C4-2B (cell line): ENCODE measurements at regions not wholly inside any gene's neighbourhood (a gene's known extent, or its start where the extent isn't known, plus 50 kb on each side); places are given as distances from the start of the nearest gene placed in this dataset.

Source experiments
- H3K27ac ChIP-seq: fragments of 450-650 bp; 2 replicates; pipeline ENCODE4 v1.5.1; 2017
- ZFX ChIP-seq: fragments of 450-650 bp; IDR thresholded peaks from 2 replicates; pipeline ENCODE4 v1.6.1; 2017
- TF ChIP-seq, protein P1 (sequence below): fragments of 450-650 bp; conservative IDR thresholded peaks from 2 replicates; pipeline ENCODE4 v1.5.1; 2017; ENCODE audit warnings: mild to moderate bottlenecking

DNA sequence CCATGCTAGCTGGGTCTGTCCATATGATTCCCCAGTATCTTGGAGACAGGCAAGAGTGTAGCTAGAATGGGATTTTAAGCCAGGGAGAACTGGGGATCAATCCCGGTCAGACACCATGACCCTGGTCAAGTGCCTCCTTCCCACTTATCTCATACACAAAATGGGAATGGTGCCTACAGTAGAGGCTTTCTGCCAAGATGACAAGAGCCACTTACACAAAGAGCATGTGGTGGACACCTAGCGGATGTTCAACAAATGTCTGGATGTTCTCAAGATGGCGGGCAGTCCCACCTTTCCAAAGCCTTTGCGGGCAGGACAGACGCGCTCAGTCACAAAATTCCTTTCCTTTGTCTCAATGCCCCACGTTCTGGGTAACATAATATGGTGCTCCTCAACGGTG is 57.3 kb downstream of the MAF start:
- no peak for TF ChIP-seq ZFX
- TF ChIP-seq, protein P1, sequence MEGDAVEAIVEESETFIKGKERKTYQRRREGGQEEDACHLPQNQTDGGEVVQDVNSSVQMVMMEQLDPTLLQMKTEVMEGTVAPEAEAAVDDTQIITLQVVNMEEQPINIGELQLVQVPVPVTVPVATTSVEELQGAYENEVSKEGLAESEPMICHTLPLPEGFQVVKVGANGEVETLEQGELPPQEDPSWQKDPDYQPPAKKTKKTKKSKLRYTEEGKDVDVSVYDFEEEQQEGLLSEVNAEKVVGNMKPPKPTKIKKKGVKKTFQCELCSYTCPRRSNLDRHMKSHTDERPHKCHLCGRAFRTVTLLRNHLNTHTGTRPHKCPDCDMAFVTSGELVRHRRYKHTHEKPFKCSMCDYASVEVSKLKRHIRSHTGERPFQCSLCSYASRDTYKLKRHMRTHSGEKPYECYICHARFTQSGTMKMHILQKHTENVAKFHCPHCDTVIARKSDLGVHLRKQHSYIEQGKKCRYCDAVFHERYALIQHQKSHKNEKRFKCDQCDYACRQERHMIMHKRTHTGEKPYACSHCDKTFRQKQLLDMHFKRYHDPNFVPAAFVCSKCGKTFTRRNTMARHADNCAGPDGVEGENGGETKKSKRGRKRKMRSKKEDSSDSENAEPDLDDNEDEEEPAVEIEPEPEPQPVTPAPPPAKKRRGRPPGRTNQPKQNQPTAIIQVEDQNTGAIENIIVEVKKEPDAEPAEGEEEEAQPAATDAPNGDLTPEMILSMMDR, result no peak
- no peak overlapping the region for H3K27ac ChIP-seq

DNA sequence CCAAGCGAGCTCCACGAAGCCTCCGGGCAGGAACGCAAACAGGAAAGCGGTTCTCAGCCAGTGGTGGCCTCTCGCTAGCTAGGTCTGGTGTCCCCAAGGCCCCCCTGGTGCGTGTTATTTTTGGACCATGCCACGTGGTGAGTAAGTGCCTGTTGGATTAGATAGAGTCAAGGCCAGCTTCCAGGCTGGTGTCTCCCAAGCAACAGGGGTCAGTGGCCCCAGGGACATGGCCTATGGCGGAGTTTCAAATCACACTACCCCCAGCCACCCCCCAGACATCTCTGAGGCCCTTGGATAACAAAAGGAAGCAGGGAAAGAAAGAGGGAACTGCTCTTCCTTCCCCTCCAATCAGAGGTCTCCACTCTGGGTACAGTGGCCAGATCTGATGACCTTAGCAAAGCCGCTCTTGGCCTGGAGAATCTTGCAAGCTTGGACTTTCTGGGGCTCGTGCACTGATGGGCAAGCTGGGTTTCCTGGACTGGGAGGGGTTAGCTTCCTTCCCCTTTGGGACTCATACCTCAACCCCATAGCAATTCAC is 58.2 kb downstream of the MAF start:
- TF ChIP-seq, protein P1, result no peak
- TF ChIP-seq ZFX, result no peak
- H3K27ac ChIP-seq, result no peak overlapping the region

DNA sequence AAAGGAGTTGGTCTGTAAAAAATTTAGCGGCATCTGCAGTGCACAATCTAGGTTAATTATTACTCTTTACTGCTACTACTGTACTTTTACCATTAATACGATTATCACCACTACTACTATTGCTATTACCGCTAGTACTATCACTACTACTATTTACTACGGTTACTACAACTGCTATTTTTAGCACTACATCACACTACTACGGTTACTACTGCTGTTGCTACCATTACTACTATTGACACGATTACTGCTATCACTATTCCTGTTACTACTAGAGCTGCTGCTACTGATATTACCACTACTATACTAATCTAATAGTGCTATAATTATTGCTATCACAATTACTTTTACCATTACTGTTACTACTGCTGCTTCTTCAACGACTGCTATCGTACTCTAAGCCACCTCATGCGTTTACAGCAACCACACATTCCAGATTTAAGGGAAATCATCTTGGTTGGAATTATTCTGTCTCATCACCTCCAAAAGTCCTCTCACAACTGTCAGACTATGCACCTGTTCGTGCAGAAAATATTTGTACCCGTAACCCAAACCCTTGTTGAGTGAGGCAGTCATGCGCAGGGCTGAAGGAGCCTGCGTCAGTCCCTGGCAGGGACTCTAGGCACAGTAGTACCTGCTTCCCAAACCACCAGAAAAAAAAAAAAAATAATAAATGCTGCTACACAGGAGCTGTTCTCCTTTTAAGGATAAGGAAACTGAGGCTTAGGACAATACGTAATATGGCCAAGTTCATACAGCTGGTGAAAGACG is 59.5 kb downstream of the MAF start:
- no peak overlapping the region for H3K27ac ChIP-seq
- TF ChIP-seq, protein P1, result no peak

DNA sequence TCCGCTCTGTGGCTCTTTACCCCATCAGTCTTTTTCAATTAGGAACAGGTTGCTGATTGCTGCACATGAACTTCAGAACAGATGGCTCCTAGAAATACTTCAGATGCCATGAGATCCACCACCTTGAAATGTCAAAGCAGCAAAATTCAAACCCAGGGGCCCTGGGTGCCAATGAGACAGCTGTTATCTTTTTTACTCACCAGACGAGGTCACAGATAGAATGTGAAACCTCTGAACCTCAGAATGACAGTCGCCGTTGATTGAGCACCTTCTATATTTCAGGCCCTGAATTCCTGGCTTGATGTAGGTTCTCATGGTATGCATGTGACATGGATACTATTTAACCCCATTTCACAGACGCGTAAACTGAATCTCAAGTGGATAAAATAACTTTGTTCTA is 63.0 kb downstream of the MAF start:
- no peak overlapping the region for H3K27ac ChIP-seq

GRCh38 chr16:79536958-79537357 is 63.6 kb downstream of the MAF start:
- TF ChIP-seq ZFX, result no peak
- TF ChIP-seq, protein P1, result no peak
- no peak overlapping the region for H3K27ac ChIP-seq

More for the DNA sequence above, 63.0 kb downstream of the MAF start:
- no peak for TF ChIP-seq ZFX
- TF ChIP-seq, protein P1, result no peak

- H3K27ac ChIP-seq, result no peak overlapping the region
- TF ChIP-seq ZFX, result no peak
- TF ChIP-seq, protein P1, result no peak
Observed at GRCh38 chr16:79535130-79535529, 65.4 kb downstream of the MAF start.

DNA sequence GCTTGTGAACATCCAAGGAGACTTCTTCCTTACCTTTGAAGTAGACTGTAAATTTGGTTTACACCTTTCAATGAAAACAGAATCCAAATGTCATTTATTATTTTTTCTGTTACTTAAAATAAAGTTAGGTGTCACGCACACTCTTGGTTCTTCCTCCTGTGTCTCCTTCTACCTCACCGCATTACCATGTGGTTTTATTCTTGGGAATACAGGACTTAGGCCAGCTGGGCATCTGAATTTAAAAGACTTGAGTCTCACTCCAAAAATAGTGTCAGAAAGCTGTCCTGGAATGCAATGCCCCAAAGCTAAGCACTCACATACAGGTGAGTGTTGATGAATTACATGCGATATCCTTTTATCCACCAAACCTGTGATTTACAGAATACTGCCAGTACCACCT is 66.4 kb downstream of the MAF start:
- no peak overlapping the region for H3K27ac ChIP-seq
- TF ChIP-seq, protein P1, result no peak
- TF ChIP-seq ZFX, result no peak
